SK-N-SH treated with all-trans-retinoic acid at 6 μM for 48 hours (cell line): ENCODE measurements at regions not wholly inside any gene's neighbourhood (a gene's known extent, or its start where the extent isn't known, plus 50 kb on each side); places are given as distances from the start of the nearest gene placed in this dataset.

ENCODE experiments used
- ARNTL ChIP-seq: fragments of 450-650 bp; formaldehyde crosslinking; IDR thresholded peaks from 2 replicates; pipeline ENCODE4 v1.5.0; 2020; ENCODE audit warnings: low read depth, mild to moderate bottlenecking, moderate library complexity, borderline replicate concordance
- CSDC2 ChIP-seq: fragments of 250-450 bp; sonication (Bioruptor Pico); IDR thresholded peaks from 2 replicates; pipeline ENCODE4 v1.5.0; 2020; ENCODE audit warnings: mild to moderate bottlenecking, moderate library complexity
- ESRRG ChIP-seq: fragments of 250-450 bp; sonication (Bioruptor Pico); IDR thresholded peaks from 2 replicates; pipeline ENCODE4 v1.6.1; 2021; ENCODE audit warnings: mild to moderate bottlenecking
- ISL1 ChIP-seq: fragments of 250-450 bp; sonication (Bioruptor Pico); IDR thresholded peaks from 2 replicates; pipeline ENCODE4 v2.1.2; 2022; ENCODE audit warnings: mild to moderate bottlenecking, moderate library complexity
- OSR1 ChIP-seq: fragments of 250-450 bp; sonication (Bioruptor Pico); IDR thresholded peaks from 2 replicates; pipeline ENCODE4 v1.8.0; 2022; ENCODE audit warnings: moderate library complexity, mild to moderate bottlenecking, inconsistent platforms
- PATZ1 ChIP-seq: fragments of 250-450 bp; sonication (Bioruptor Pico); IDR thresholded peaks from 2 replicates; pipeline ENCODE4 v1.8.0; 2020; ENCODE audit warnings: mild to moderate bottlenecking, moderate library complexity, borderline replicate concordance
- TCF4 ChIP-seq: fragments of 250-450 bp; sonication (Bioruptor Pico); IDR thresholded peaks from 2 replicates; pipeline ENCODE4 v1.8.0; 2021; ENCODE audit warnings: mild to moderate bottlenecking, moderate library complexity, borderline replicate concordance
- ZC3H10 ChIP-seq: fragments of 250-450 bp; sonication (Bioruptor Pico); IDR thresholded peaks from 2 replicates; pipeline ENCODE4 v1.5.1; 2021; ENCODE audit warnings: mild to moderate bottlenecking, moderate library complexity
- ZFP3 ChIP-seq: fragments of 250-450 bp; sonication (Bioruptor Pico); IDR thresholded peaks from 2 replicates; pipeline ENCODE4 v1.5.0; 2020; ENCODE audit warnings: mild to moderate bottlenecking, moderate library complexity

DNA sequence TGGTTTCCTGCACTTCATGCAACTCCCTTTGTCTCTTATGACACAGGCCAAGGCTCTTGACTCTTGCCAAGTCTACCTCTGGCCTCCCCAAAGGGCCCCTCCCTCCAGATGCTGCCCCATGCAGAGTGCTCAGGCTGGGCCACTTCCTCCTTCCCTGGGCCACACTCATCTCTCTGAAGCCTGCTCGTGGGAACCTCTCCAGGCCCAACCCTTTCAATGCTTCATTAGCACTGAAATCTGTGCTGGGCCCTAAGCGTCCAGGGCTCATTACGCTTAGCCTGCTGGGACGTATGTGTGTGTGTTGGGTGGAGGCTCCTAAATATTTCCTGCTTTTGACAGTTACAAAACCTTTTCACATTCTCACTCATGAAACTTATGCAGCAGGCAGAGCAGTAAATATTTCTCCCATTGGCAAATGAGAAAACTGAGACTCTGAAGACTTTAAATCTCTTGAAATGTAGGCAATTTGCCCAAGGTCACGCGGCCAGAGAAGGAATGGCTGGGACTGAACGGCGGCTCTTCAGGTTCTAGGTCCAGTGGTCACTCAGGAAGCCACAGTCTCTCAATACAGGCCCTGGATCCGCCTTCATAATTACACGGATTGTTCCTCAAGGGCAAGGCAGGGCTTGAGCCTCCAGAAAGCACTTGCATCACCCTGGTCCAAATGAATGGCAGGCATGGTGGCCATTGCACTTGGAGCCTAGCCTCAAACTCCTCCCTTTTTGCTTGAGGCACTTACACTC, 241.7 kb upstream of the HES1 start:
- TF ChIP-seq PATZ1 (CRISPR knock-in tag) (no peak), ESRRG (CRISPR knock-in tag) (no peak), TCF4 (CRISPR knock-in tag) (no peak), ZFP3 (no peak), CSDC2 (CRISPR knock-in tag) (no peak), OSR1 (CRISPR knock-in tag) (no peak), ISL1 (no peak), ZC3H10 (CRISPR knock-in tag) (no peak), ARNTL (no peak)
